CD8-positive, alpha-beta memory T cell (primary cell): ENCODE measurements at regions not wholly inside any gene's neighbourhood (a gene's known extent, or its start where the extent isn't known, plus 50 kb on each side); places are given as distances from the start of the nearest gene placed in this dataset.

ENCODE experiments used
- CTCF ChIA-PET: fragments of 350-600 bp; sonication (Branson Sonifier 250); formaldehyde crosslinking; loops from one replicate; lab custom pipeline; 2021; ENCODE audit warnings: antibody characterized with exemption; lab: Charles Lee
- POLR2A ChIA-PET: fragments of 350-600 bp; sonication (Branson Sonifier 250); formaldehyde crosslinking; loops from one replicate; lab custom pipeline; 2021; ENCODE audit warnings: antibody characterized with exemption; lab: Charles Lee
- DNase-seq, 5 donors: peaks; one replicate each; pipeline versions ENCODE4 v3.0.0 to v3.0.0-alpha.2; 2020 to 2022; ENCODE audit warnings: mixed read lengths in 1 of 5
- H3K27ac ChIP-seq: one replicate; pipeline ENCODE4 v1.7.0; 2013; ENCODE audit warnings: low read depth, mild to moderate bottlenecking, low read length, moderate library complexity
- H3K27me3 ChIP-seq: 2 replicates; pipeline ENCODE4 v1.7.0; 2013; ENCODE audit warnings: low read length, mild to moderate bottlenecking; ENCODE audit not compliant: insufficient read depth, poor library complexity, severe bottlenecking
- H3K36me3 ChIP-seq: 2 replicates; pipeline ENCODE4 v1.7.0; 2013; ENCODE audit warnings: mild to moderate bottlenecking, low read length, moderate library complexity; ENCODE audit not compliant: insufficient read depth
- H3K4me1 ChIP-seq: 2 replicates; pipeline ENCODE4 v1.7.0; 2013; ENCODE audit warnings: mild to moderate bottlenecking, low read length, moderate library complexity; ENCODE audit not compliant: insufficient read depth
- H3K4me3 ChIP-seq: 2 replicates; pipeline ENCODE4 v1.7.0; 2013; ENCODE audit warnings: mild to moderate bottlenecking, low read length
- H3K9me3 ChIP-seq: 2 replicates; pipeline ENCODE4 v1.7.0; 2013; ENCODE audit warnings: mild to moderate bottlenecking, low read length
- H3K27ac Mint-ChIP-seq, 8 donors: one replicate each; pipeline ENCODE4 v1.8.0; 2020 to 2021; ENCODE audit warnings: mixed read lengths in 8 of 8, mild to moderate bottlenecking in 6 of 8, inconsistent platforms in 3 of 8, moderate library complexity in 3 of 8
- H3K27me3 Mint-ChIP-seq, 2 donors: one replicate each; pipeline ENCODE4 v1.8.0; 2020 to 2021; ENCODE audit warnings: mixed read lengths in 2 of 2, mild to moderate bottlenecking in 1 of 2, moderate library complexity in 1 of 2
- H3K36me3 Mint-ChIP-seq, 3 donors: one replicate each; pipeline ENCODE4 v1.8.0; 2020 to 2021; ENCODE audit warnings: mixed read lengths in 3 of 3, inconsistent platforms in 1 of 3, mild to moderate bottlenecking in 1 of 3
- H3K4me1 Mint-ChIP-seq, 3 donors: one replicate each; pipeline ENCODE4 v1.8.0; 2020 to 2021; ENCODE audit warnings: mixed read lengths in 3 of 3, inconsistent platforms in 1 of 3, mild to moderate bottlenecking in 1 of 3
- H3K4me3 Mint-ChIP-seq, 7 donors: one replicate each; pipeline ENCODE4 v1.8.0; 2020 to 2021; ENCODE audit warnings: mixed read lengths in 7 of 7, mild to moderate bottlenecking in 6 of 7, moderate library complexity in 4 of 7, inconsistent platforms in 2 of 7
- H3K9me3 Mint-ChIP-seq, 5 donors: one replicate each; pipeline ENCODE4 v1.8.0; 2020 to 2022; ENCODE audit warnings: mixed read lengths in 5 of 5, mild to moderate bottlenecking in 3 of 5, moderate library complexity in 2 of 5, inconsistent platforms in 1 of 5

GRCh38 chr9:116075191-116075590 lies 78.4 kb upstream of the PAPPA start:
- peaks cover 0 to 4% (median 0%) of the 10 kb centered on the region in 5 donors for H3K9me3 Mint-ChIP-seq
- Histone ChIP-seq H3K4me3 (no peak overlapping the region), H3K36me3 (no peaks in the 10 kb centered on the region), H3K9me3 (no peaks in the 10 kb centered on the region), H3K27ac (no peak overlapping the region), H3K27me3 (no peaks in the 10 kb centered on the region), H3K4me1 (no peaks in the 10 kb centered on the region)
- H3K4me3 Mint-ChIP-seq, result no peak overlapping the region
- H3K4me1 Mint-ChIP-seq, result no peaks in the 10 kb centered on the region
- no peak overlapping the region for H3K27ac Mint-ChIP-seq
- ChIA-PET POLR2A (no interaction called here), CTCF (no interaction called here)
- no peaks in the 10 kb centered on the region for H3K36me3 Mint-ChIP-seq
- DNase-seq, result no peak
- H3K27me3 Mint-ChIP-seq, result no peaks in the 10 kb centered on the region

DNA sequence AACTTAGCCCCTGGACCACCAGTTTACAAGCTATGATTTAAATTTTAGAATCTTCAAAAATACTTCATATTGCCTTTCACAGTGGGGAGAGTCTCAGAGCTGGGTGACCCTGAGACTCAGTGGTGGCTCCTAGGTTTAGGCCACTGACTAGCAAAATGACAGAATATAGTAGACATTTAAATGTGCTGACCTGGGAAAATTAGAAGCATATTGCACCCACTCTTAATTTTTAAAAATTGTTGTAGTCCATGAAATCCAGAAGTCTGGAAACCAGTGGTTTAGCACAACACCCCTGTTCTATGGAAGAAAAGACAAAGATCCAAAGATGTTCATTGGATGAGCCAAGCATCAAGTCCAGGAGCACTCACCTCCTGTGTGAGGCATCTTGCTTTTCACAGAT lies 75.0 kb upstream of the PAPPA start:
- peaks cover 0 to 4% (median 0%) of the 10 kb centered on the region in 5 donors for H3K9me3 Mint-ChIP-seq
- CTCF ChIA-PET, result no interaction called here
- H3K27me3 Mint-ChIP-seq, result no peaks in the 10 kb centered on the region

GRCh38 chr9:116080561-116080960 lies 73.0 kb upstream of the PAPPA start:
- H3K27me3 ChIP-seq, result no peaks in the 10 kb centered on the region
- Mint-ChIP-seq H3K4me1 (no peaks in the 10 kb centered on the region), H3K4me3 (no peak overlapping the region), H3K36me3 (no peaks in the 10 kb centered on the region), H3K27ac (peak overlapping the region in 1 of 8 donors; percentile 71), H3K27me3 (no peaks in the 10 kb centered on the region), H3K9me3 (peaks cover 0 to 2% (median 0%) of the 10 kb centered on the region in 5 donors)
- ChIA-PET POLR2A (no interaction called here), CTCF (no interaction called here)
- H3K36me3 ChIP-seq, result no peaks in the 10 kb centered on the region
- no peaks in the 10 kb centered on the region for H3K4me1 ChIP-seq
- no peak for DNase-seq
- no peak overlapping the region for H3K27ac ChIP-seq
- no peaks in the 10 kb centered on the region for H3K9me3 ChIP-seq
- H3K4me3 ChIP-seq, result no peak overlapping the region

More for the DNA sequence above, 75.0 kb upstream of the PAPPA start:
- Mint-ChIP-seq H3K36me3 (no peaks in the 10 kb centered on the region), H3K27ac (no peak overlapping the region), H3K4me1 (no peaks in the 10 kb centered on the region), H3K4me3 (no peak overlapping the region)
- no peak overlapping the region for H3K27ac ChIP-seq
- H3K27me3 ChIP-seq, result no peaks in the 10 kb centered on the region
- no peaks in the 10 kb centered on the region for H3K36me3 ChIP-seq
- POLR2A ChIA-PET, result no interaction called here
- H3K4me1 ChIP-seq, result no peaks in the 10 kb centered on the region
- DNase-seq, result no peak
- H3K9me3 ChIP-seq, result no peaks in the 10 kb centered on the region
- H3K4me3 ChIP-seq, result no peak overlapping the region

DNA sequence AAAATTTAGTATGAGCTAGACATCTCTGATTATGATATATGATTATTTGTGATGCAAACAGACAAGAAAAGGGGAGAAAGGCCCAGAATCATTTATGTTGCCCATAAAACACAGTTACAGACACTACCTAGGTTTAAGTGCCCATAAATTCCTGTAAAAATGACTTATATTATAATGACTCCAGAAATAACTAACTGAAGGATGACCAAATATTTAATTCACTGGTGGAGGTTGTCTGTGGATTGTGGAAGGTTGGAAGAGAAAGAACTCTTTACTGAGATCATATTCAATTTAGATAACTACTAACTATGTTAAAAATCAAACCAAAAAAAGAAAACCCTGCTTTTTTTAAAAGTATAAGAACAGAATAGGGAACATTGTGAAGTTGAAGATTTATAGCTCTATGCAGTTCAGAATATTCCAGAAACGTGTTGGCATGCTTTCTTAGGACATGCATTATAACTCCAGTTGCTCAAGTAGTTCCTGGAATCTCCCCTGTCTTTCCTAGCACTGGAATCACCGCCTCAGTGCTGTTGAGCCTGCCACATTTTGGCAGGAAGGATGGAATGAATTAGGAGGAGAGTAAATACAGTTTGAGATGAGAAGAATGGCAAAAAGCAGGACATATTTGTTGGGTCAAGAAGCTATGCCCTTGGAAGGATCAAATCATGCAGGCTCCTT lies 72.0 kb upstream of the PAPPA start:
- Histone ChIP-seq H3K4me3 (no peak overlapping the region), H3K27ac (no peak overlapping the region), H3K27me3 (no peaks in the 10 kb centered on the region), H3K4me1 (no peaks in the 10 kb centered on the region), H3K36me3 (no peaks in the 10 kb centered on the region), H3K9me3 (no peaks in the 10 kb centered on the region)
- Mint-ChIP-seq H3K4me3 (no peak overlapping the region), H3K27me3 (no peaks in the 10 kb centered on the region), H3K27ac (no peak overlapping the region), H3K36me3 (no peaks in the 10 kb centered on the region), H3K9me3 (no peaks in the 10 kb centered on the region), H3K4me1 (no peaks in the 10 kb centered on the region)
- POLR2A ChIA-PET, result no interaction called here
- no peak for DNase-seq
- CTCF ChIA-PET, result no interaction called here

- Mint-ChIP-seq H3K36me3 (no peaks in the 10 kb centered on the region), H3K27ac (no peak overlapping the region), H3K4me1 (no peaks in the 10 kb centered on the region), H3K4me3 (no peak overlapping the region), H3K27me3 (no peaks in the 10 kb centered on the region), H3K9me3 (peaks cover 0 to 4% (median 0%) of the 10 kb centered on the region in 5 donors)
- ChIA-PET POLR2A (no interaction called here), CTCF (no interaction called here)
- H3K4me1 ChIP-seq, result no peaks in the 10 kb centered on the region
- H3K4me3 ChIP-seq, result no peak overlapping the region
- H3K27me3 ChIP-seq, result no peaks in the 10 kb centered on the region
- no peak for DNase-seq
- no peaks in the 10 kb centered on the region for H3K36me3 ChIP-seq
- no peak overlapping the region for H3K27ac ChIP-seq
- no peaks in the 10 kb centered on the region for H3K9me3 ChIP-seq
Observed at GRCh38 chr9:116083837-116084236, 69.8 kb upstream of the PAPPA start.

GRCh38 chr9:116084497-116084896 lies 69.1 kb upstream of the PAPPA start:
- ChIA-PET POLR2A (no interaction called here), CTCF (no interaction called here)
- H3K27ac ChIP-seq, result no peak overlapping the region
- no peak for DNase-seq
- H3K9me3 Mint-ChIP-seq, result peaks cover 0 to 5% (median 0%) of the 10 kb centered on the region in 5 donors
- no peaks in the 10 kb centered on the region for H3K36me3 Mint-ChIP-seq
- no peaks in the 10 kb centered on the region for H3K36me3 ChIP-seq
- no peak overlapping the region for H3K4me3 ChIP-seq
- H3K27me3 ChIP-seq, result no peaks in the 10 kb centered on the region
- H3K4me1 ChIP-seq, result no peaks in the 10 kb centered on the region
- no peak overlapping the region for H3K4me3 Mint-ChIP-seq
- H3K4me1 Mint-ChIP-seq, result no peaks in the 10 kb centered on the region
- H3K9me3 ChIP-seq, result no peaks in the 10 kb centered on the region
- no peaks in the 10 kb centered on the region for H3K27me3 Mint-ChIP-seq
- H3K27ac Mint-ChIP-seq, result no peak overlapping the region

DNA sequence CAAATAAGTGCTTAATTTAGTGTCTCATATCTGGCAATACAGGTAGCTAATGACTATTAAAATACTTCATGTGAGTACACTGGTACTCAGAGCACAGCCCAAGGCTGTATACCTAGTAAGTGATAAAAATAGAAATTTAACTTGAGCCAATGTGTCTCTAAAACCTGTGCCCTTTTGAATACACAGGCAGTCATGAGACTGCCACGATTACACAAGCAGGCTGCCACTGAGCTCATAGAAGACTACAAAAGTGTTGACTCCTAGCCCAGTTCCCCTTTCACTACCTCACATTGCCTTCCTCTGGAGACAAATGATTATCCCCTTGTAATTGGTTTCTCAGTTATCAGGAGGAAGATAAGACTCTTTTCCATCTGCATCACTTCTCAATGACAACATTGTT lies 66.3 kb upstream of the PAPPA start:
- Histone ChIP-seq H3K27me3 (no peaks in the 10 kb centered on the region), H3K9me3 (no peaks in the 10 kb centered on the region), H3K4me3 (no peak overlapping the region), H3K27ac (no peak overlapping the region), H3K4me1 (no peaks in the 10 kb centered on the region), H3K36me3 (no peaks in the 10 kb centered on the region)
- peaks cover 0 to 6% (median 5%) of the 10 kb centered on the region in 5 donors for H3K9me3 Mint-ChIP-seq
- no peak overlapping the region for H3K4me3 Mint-ChIP-seq
- ChIA-PET POLR2A (no interaction called here), CTCF (no interaction called here)
- no peaks in the 10 kb centered on the region for H3K27me3 Mint-ChIP-seq
- H3K36me3 Mint-ChIP-seq, result no peaks in the 10 kb centered on the region
- no peak for DNase-seq
- H3K27ac Mint-ChIP-seq, result no peak overlapping the region
- H3K4me1 Mint-ChIP-seq, result no peaks in the 10 kb centered on the region

DNA sequence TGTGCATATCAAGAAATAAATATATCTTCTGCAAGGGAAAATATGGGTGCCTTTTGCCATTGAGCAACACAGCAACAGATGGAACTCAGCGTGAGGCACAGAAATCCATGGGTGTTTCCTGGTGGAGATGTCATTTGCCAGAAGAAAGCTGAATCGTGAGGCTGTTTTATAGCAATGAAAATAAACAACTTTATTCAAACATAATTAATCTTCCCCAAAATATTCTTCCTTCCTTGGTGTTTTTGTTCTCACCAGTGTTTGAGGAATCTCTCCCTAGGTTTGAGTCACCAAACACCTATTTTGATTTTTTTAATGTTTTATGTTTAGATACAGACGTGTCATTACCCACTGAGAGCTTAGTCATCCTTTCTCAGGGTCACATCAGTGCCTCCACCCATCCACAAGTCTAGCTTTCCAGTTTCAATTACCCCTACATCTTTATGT lies 65.8 kb upstream of the PAPPA start:
- DNase-seq, result no peak
- H3K27me3 ChIP-seq, result no peaks in the 10 kb centered on the region
- H3K27ac ChIP-seq, result no peak overlapping the region
- Mint-ChIP-seq H3K27me3 (no peaks in the 10 kb centered on the region), H3K4me1 (no peaks in the 10 kb centered on the region), H3K27ac (no peak overlapping the region), H3K9me3 (peaks cover 2 to 6% (median 5%) of the 10 kb centered on the region in 5 donors), H3K4me3 (no peak overlapping the region), H3K36me3 (no peaks in the 10 kb centered on the region)
- no peaks in the 10 kb centered on the region for H3K36me3 ChIP-seq
- CTCF ChIA-PET, result no interaction called here
- no peaks in the 10 kb centered on the region for H3K4me1 ChIP-seq
- H3K9me3 ChIP-seq, result no peaks in the 10 kb centered on the region
- no peak overlapping the region for H3K4me3 ChIP-seq
- POLR2A ChIA-PET, result no interaction called here
